Prostate gland (tissue), 2 donors: ENCODE measurements at regions not wholly inside any gene's neighbourhood (a gene's known extent, or its start where the extent isn't known, plus 50 kb on each side); places are given as distances from the start of the nearest gene placed in this dataset.

Experiments
- POLR2A ChIP-seq: fragments of 450-650 bp; IDR thresholded peaks from one replicate; pipeline ENCODE4 v1.6.1; 2016; ENCODE audit warnings: antibody characterized with exemption, mild to moderate bottlenecking
- POLR2AphosphoS5 ChIP-seq: sonication (generic); formaldehyde crosslinking; IDR thresholded peaks from one replicate; pipeline ENCODE4 v1.6.1; 2017; ENCODE audit warnings: antibody characterized with exemption
- TF ChIP-seq, protein P1 (sequence below), 4 experiments: fragments of 200-600 bp in 2 of 4; fragments of 450-650 bp in 2 of 4; sonication (generic) in 2 of 4; IDR thresholded peaks; 1 replicate in 3 of 4; 2 replicates in 1 of 4; pipeline ENCODE4 v1.5.1; 2016 to 2019; ENCODE audit warnings: antibody characterized with exemption in 4 of 4, mild to moderate bottlenecking in 2 of 4, moderate library complexity in 2 of 4

DNA sequence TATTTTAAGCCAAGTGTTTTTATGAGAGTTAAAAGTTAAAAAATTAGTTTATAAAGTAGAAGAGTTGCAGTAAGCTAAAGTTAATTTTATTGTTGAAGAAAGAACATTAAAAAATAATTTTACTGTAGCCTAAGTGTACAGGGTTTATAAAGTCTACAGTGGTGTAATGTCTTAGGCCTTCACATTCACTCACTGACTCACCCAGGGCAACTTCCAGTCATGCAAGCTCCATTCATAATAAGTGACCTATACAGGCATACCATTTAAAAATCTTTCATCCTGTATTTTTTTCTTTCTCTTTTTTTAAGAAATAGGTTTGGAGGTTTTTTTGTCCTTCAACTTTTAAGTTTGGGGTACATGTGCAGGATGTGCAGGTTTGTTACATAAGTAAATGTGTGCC, 87.9 kb upstream of the NR3C2 start:
- no peak for TF ChIP-seq POLR2A
- TF ChIP-seq, protein P1, sequence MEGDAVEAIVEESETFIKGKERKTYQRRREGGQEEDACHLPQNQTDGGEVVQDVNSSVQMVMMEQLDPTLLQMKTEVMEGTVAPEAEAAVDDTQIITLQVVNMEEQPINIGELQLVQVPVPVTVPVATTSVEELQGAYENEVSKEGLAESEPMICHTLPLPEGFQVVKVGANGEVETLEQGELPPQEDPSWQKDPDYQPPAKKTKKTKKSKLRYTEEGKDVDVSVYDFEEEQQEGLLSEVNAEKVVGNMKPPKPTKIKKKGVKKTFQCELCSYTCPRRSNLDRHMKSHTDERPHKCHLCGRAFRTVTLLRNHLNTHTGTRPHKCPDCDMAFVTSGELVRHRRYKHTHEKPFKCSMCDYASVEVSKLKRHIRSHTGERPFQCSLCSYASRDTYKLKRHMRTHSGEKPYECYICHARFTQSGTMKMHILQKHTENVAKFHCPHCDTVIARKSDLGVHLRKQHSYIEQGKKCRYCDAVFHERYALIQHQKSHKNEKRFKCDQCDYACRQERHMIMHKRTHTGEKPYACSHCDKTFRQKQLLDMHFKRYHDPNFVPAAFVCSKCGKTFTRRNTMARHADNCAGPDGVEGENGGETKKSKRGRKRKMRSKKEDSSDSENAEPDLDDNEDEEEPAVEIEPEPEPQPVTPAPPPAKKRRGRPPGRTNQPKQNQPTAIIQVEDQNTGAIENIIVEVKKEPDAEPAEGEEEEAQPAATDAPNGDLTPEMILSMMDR (IDR thresholded peaks at IDR 0.05): no peak
- TF ChIP-seq POLR2AphosphoS5: no peak
